Neuronal stem cell (in vitro differentiated cells): ENCODE measurements at regions not wholly inside any gene's neighbourhood (a gene's known extent, or its start where the extent isn't known, plus 50 kb on each side); places are given as distances from the start of the nearest gene placed in this dataset.

ENCODE experiments used
- DNase-seq: peaks from one replicate; pipeline ENCODE4 v3.0.0-alpha.2; 2013; ENCODE audit warnings: low spot score
- H2AFZ ChIP-seq: one replicate; pipeline ENCODE4 v1.6.1; 2013; ENCODE audit warnings: mild to moderate bottlenecking, low read length, inconsistent platforms
- H2AK5ac ChIP-seq: 2 replicates; pipeline ENCODE4 v1.6.1; 2013; ENCODE audit warnings: low read depth, mild to moderate bottlenecking, inconsistent platforms, low read length, moderate library complexity, mixed read lengths
- H2BK120ac ChIP-seq: 2 replicates; pipeline ENCODE4 v1.6.1; 2013; ENCODE audit warnings: low read depth, mild to moderate bottlenecking, inconsistent platforms, low read length, moderate library complexity, mixed read lengths
- H2BK12ac ChIP-seq: one replicate; pipeline ENCODE4 v1.6.1; 2013; ENCODE audit warnings: low read length, inconsistent platforms
- H2BK15ac ChIP-seq: 2 replicates; pipeline ENCODE4 v1.6.1; 2013; ENCODE audit warnings: mild to moderate bottlenecking, low read length, inconsistent platforms, mixed read lengths
- H2BK5ac ChIP-seq: one replicate; pipeline ENCODE4 v1.6.1; 2013; ENCODE audit warnings: inconsistent platforms, mild to moderate bottlenecking, low read length, moderate library complexity
- H3K14ac ChIP-seq: one replicate; pipeline ENCODE4 v1.6.1; 2013; ENCODE audit warnings: low read length, inconsistent platforms
- H3K18ac ChIP-seq: 2 replicates; pipeline ENCODE4 v1.6.1; 2013; ENCODE audit warnings: low read length, inconsistent platforms
- H3K23ac ChIP-seq: 2 replicates; pipeline ENCODE4 v1.6.1; 2013; ENCODE audit warnings: low read depth, mild to moderate bottlenecking, mixed read lengths, low read length, inconsistent platforms; ENCODE audit not compliant: poor library complexity
- H3K27ac ChIP-seq: replicated peaks from 3 replicates; pipeline ENCODE4 v1.5.1; 2013; ENCODE audit warnings: low read length, inconsistent platforms
- H3K27me3 ChIP-seq, 3 experiments: 2 replicates each; pipeline ENCODE4 v1.6.1; 2013; ENCODE audit warnings: low read length in 3 of 3, mild to moderate bottlenecking in 2 of 3, inconsistent platforms in 1 of 3, low read depth in 1 of 3, mixed read lengths in 1 of 3, moderate library complexity in 1 of 3; ENCODE audit not compliant: control insufficient read depth in 3 of 3, insufficient read depth in 3 of 3
- H3K36me3 ChIP-seq, 2 donors: replicated peaks in 1 of 2; 2 replicates each; pipeline ENCODE4 v1.6.1; 2013; ENCODE audit warnings: low read length in 2 of 2; ENCODE audit not compliant: control insufficient read depth in 2 of 2, insufficient read depth in 2 of 2
- H3K4ac ChIP-seq: 2 replicates; pipeline ENCODE4 v1.6.1; 2013; ENCODE audit warnings: inconsistent platforms, mild to moderate bottlenecking, low read length, moderate library complexity
- H3K4me1 ChIP-seq, 2 donors: 1 replicate in 1 of 2; 2 replicates in 1 of 2; pipeline ENCODE4 v1.6.1; 2013; ENCODE audit warnings: low read length in 2 of 2, low read depth in 1 of 2; ENCODE audit not compliant: control insufficient read depth in 2 of 2, insufficient read depth in 1 of 2
- H3K4me2 ChIP-seq: one replicate; pipeline ENCODE4 v1.6.1; 2013; ENCODE audit warnings: mild to moderate bottlenecking, low read length, inconsistent platforms; ENCODE audit not compliant: insufficient read depth, poor library complexity, severe bottlenecking
- H3K4me3 ChIP-seq, 2 donors: 2 replicates each; pipeline ENCODE4 v1.5.1; 2013; ENCODE audit warnings: low read length in 2 of 2, mild to moderate bottlenecking in 2 of 2, inconsistent platforms in 1 of 2, moderate library complexity in 1 of 2
- H3K79me1 ChIP-seq: one replicate; pipeline ENCODE4 v1.6.1; 2013; ENCODE audit warnings: low read depth, mild to moderate bottlenecking, inconsistent platforms, low read length, moderate library complexity
- H3K9ac ChIP-seq: one replicate; pipeline ENCODE4 v1.6.1; 2013; ENCODE audit warnings: mild to moderate bottlenecking, low read depth, low read length, inconsistent platforms; ENCODE audit not compliant: poor library complexity
- H3K9me3 ChIP-seq, 2 donors: replicated peaks in 1 of 2; 2 replicates each; pipeline versions ENCODE3 to v1.6.1; 2013; ENCODE audit warnings: low read length in 2 of 2, mild to moderate bottlenecking in 2 of 2, inconsistent platforms in 1 of 2, low read depth in 1 of 2, mixed read lengths in 1 of 2, moderate library complexity in 1 of 2; ENCODE audit not compliant: control insufficient read depth in 2 of 2, insufficient read depth in 1 of 2
- H4K8ac ChIP-seq: one replicate; pipeline ENCODE4 v1.6.1; 2013; ENCODE audit warnings: low read depth, mild to moderate bottlenecking, inconsistent platforms, low read length, moderate library complexity
- H4K91ac ChIP-seq: one replicate; pipeline ENCODE4 v1.6.1; 2013; ENCODE audit warnings: low read length, low read depth, mild to moderate bottlenecking, inconsistent platforms; ENCODE audit not compliant: poor library complexity
- WGBS, 2 donors: extraction: QIAGEN DNeasy Blood & Tissue Kit; methylation state at CpG; one replicate each; pipeline ENCODE4 v1.1.7; 2013; ENCODE audit warnings: missing lambda C conversion rate in 2 of 2, mixed read lengths in 1 of 2; ENCODE audit not compliant: insufficient read length in 2 of 2, insufficient replicate concordance in 1 of 2; ENCODE audit errors: extremely low coverage in 2 of 2; 5-methylcytosine and 5-hydroxymethylcytosine counted together

DNA sequence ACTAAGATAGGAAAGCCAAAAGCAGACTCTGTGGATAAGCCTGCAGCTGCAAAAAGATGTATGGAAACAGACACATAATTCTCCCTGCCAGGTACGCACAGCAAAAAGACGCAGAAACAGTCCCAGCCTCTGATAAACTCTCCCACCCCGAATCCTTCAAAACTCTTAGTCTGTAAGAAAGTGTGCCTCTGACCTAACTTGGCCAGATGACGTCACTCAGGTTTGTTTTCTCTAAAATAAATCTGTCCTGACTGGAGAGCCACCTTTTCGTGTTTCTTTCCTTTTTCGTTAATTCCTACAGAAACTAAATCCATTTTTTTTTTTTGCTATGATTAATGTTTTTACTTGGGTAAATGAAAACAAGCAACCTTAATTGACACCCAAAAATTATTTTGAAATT lies 793.8 kb downstream of the SORCS1 start:
- no peaks in the 10 kb centered on the region for H3K36me3 ChIP-seq
- no peak overlapping the region for H4K8ac ChIP-seq
- no peak overlapping the region for H3K4me3 ChIP-seq

DNA sequence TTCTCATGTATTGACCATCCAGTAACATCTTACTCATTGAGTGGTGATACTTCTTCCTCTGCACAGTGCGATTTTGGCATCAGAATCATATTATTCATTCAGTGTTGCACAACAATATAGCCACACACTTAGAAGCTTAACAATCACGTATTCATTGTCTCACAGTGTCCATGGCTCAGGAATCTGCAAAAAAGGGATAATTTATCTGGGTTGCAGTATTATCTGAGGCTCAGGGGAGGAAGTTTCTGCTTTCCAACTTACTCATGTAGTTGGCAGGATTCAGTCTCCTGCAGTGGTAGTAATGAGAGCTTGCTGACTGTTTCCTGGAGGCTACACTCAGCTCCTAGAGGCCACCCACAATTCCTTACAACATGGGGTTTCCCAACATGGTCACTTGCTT lies 803.6 kb downstream of the SORCS1 start:
- H3K27me3 ChIP-seq, result no peaks in the 10 kb centered on the region
- H2BK15ac ChIP-seq, result no peak overlapping the region
- H4K91ac ChIP-seq, result no peak overlapping the region
- no peak overlapping the region for H3K14ac ChIP-seq
- no peak overlapping the region for H3K4ac ChIP-seq
- no peak overlapping the region for H3K4me2 ChIP-seq
- no peak overlapping the region for H3K4me3 ChIP-seq
- no peaks in the 10 kb centered on the region for H3K9me3 ChIP-seq
- WGBS, 2 donors, result no CpG with 5 or more reads among the region's 2 CpGs
- H2BK12ac ChIP-seq, result no peak overlapping the region
- H3K27ac ChIP-seq, result no peak overlapping the region
- H3K9ac ChIP-seq, result no peak overlapping the region
- H2BK120ac ChIP-seq, result no peak overlapping the region
- no peak overlapping the region for H3K18ac ChIP-seq
- no peaks in the 10 kb centered on the region for H3K79me1 ChIP-seq
- no peak overlapping the region for H2AK5ac ChIP-seq
- H3K23ac ChIP-seq, result no peak overlapping the region
- H4K8ac ChIP-seq, result no peak overlapping the region
- no peak overlapping the region for H2AFZ ChIP-seq
- no peak overlapping the region for H2BK5ac ChIP-seq
- peaks cover 0 to 2% of the 10 kb centered on the region in 2 donors for H3K4me1 ChIP-seq
- H3K36me3 ChIP-seq, result no peaks in the 10 kb centered on the region
- no peak for DNase-seq

More for the DNA sequence above, 793.8 kb downstream of the SORCS1 start:
- Histone ChIP-seq H3K23ac (no peak overlapping the region), H3K18ac (no peak overlapping the region), H3K4me2 (no peak overlapping the region), H4K91ac (no peak overlapping the region), H3K14ac (no peak overlapping the region), H2BK5ac (no peak overlapping the region), H3K9me3 (no peaks in the 10 kb centered on the region), H2BK12ac (no peak overlapping the region), H2BK15ac (no peak overlapping the region), H3K9ac (no peak overlapping the region), H3K27ac (no peak overlapping the region), H3K27me3 (no peaks in the 10 kb centered on the region), H2BK120ac (no peak overlapping the region), H3K79me1 (no peaks in the 10 kb centered on the region), H2AK5ac (no peak overlapping the region), H2AFZ (no peak overlapping the region), H3K4ac (no peak overlapping the region), H3K4me1 (no peaks in the 10 kb centered on the region)
- no CpG with 5 or more reads among the region's 6 CpGs for WGBS, 2 donors
- DNase-seq, result no peak

GRCh38 chr10:106355450-106355849 lies 809.1 kb downstream of the SORCS1 start:
- H4K8ac ChIP-seq, result no peak overlapping the region
- H2AFZ ChIP-seq, result no peak overlapping the region
- H3K4me1 ChIP-seq, result no peaks in the 10 kb centered on the region
- H2AK5ac ChIP-seq, result no peak overlapping the region
- no peaks in the 10 kb centered on the region for H3K27me3 ChIP-seq
- H3K18ac ChIP-seq, result no peak overlapping the region
- no peaks in the 10 kb centered on the region for H3K36me3 ChIP-seq
- no peak overlapping the region for H3K4me3 ChIP-seq
- H2BK120ac ChIP-seq, result no peak overlapping the region
- H4K91ac ChIP-seq, result no peak overlapping the region
- H3K4ac ChIP-seq, result no peak overlapping the region
- H3K14ac ChIP-seq, result no peak overlapping the region
- no peak overlapping the region for H3K4me2 ChIP-seq
- H2BK15ac ChIP-seq, result no peak overlapping the region
- H3K27ac ChIP-seq, result no peak overlapping the region
- no peak overlapping the region for H2BK12ac ChIP-seq
- no peak overlapping the region for H3K23ac ChIP-seq
- no peak overlapping the region for H3K9ac ChIP-seq
- no peaks in the 10 kb centered on the region for H3K79me1 ChIP-seq
- H2BK5ac ChIP-seq, result no peak overlapping the region
- no peak for DNase-seq
- H3K9me3 ChIP-seq, result no peaks in the 10 kb centered on the region
- WGBS, 2 donors, result no CpG with 5 or more reads among the region's 2 CpGs

GRCh38 chr10:106348933-106349332 lies 815.6 kb downstream of the SORCS1 start:
- Histone ChIP-seq H2AK5ac (no peak overlapping the region), H2BK120ac (no peak overlapping the region), H3K27me3 (no peaks in the 10 kb centered on the region), H3K18ac (no peak overlapping the region), H3K79me1 (no peaks in the 10 kb centered on the region), H2BK5ac (no peak overlapping the region), H2AFZ (no peak overlapping the region), H3K23ac (no peak overlapping the region), H4K91ac (no peak overlapping the region), H4K8ac (no peak overlapping the region), H3K4me2 (no peak overlapping the region), H3K36me3 (no peaks in the 10 kb centered on the region), H3K4me1 (no peaks in the 10 kb centered on the region), H3K9me3 (no peaks in the 10 kb centered on the region), H3K9ac (no peak overlapping the region), H3K4me3 (no peak overlapping the region), H3K4ac (no peak overlapping the region), H2BK12ac (no peak overlapping the region), H3K14ac (no peak overlapping the region), H2BK15ac (no peak overlapping the region), H3K27ac (no peak overlapping the region)
- DNase-seq, result no peak
